Stimulated activated naive CD4-positive, alpha-beta T cell treated with Interleukin-2 at 50 U/mL for 16 hours (primary cell): ENCODE measurements at regions not wholly inside any gene's neighbourhood (a gene's known extent, or its start where the extent isn't known, plus 50 kb on each side); places are given as distances from the start of the nearest gene placed in this dataset.

Source experiments
- DNase-seq: peaks from one replicate; lab custom pipeline; 2025; lab: John Stamatoyannopoulos, UW

DNA sequence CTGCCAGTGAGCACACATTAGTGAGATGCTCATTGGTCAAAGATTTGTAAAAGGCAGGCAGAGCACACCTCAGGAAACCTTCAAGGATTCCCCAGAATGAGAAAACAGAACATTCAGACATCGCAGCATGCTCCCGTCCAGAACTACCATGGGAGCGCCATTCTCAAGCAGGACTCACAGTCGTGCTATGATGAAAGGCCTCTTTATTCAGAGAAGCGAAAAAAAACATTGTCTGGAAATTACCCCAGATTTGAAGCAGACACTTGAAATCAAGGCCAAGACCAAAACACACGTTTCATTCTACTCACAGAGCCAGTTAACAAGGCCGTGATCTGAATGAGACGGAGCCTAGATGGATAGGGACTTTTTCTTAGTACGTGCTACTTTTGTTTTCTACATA lies 961.8 kb upstream of the TENM3 start:
- no peak for DNase-seq

DNA sequence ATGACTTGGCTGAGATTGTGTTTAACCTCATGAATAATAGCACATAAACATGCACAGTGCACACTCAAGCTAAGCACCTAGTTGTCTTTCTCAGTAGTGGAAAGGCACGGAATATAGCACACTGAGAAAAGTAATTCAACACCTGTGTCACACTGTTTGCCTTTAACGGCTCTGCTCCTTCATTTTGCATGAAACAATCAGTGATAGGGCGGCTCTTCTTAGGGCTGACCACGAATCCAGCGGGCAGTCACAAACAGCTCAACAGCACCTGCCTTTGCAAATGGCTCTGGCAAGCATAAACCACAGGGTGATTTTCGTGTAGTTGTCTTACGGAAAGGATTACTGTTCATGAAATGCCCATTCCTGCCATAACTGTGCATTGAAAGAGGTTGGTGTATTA lies 954.0 kb upstream of the TENM3 start:
- DNase-seq: no peak

DNA sequence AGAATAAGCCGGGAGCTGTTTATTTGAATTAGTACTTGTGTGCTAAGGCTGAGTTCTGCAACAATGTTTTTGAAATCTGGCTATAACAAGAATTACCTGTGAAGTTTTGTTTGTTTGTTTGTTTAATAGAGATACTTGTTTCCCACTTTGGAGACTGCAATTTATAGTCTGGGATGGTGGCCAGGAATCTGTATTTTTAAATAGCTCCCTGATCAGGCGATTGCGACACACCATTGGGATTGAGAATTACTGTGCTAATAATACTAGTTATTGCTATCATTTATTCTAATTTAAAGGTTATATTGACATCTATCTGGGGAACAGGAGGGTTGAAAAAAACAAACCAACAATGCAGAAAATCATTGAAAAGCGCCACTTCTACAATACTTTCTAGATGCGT lies 951.6 kb upstream of the TENM3 start:
- DNase-seq: no peak

DNA sequence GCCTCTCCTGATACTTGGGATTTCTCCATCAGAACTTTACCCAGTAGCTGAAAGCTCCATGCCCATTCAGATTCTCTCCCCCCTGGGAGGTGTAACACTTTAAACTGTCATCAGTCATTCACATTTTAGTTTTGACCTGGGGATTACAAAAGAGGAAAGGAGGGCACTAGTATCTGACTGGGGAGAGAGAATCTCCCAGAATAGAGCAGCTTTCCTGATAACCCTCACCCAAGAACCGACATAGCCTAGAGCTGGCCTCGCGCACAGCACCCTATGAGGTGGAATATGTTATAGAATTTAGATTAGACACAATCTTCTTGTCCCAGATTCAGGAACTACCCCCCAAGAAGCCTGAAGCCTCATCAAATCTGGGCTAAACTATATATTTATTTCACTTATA lies 950.2 kb upstream of the TENM3 start:
- DNase-seq: no peak

DNA sequence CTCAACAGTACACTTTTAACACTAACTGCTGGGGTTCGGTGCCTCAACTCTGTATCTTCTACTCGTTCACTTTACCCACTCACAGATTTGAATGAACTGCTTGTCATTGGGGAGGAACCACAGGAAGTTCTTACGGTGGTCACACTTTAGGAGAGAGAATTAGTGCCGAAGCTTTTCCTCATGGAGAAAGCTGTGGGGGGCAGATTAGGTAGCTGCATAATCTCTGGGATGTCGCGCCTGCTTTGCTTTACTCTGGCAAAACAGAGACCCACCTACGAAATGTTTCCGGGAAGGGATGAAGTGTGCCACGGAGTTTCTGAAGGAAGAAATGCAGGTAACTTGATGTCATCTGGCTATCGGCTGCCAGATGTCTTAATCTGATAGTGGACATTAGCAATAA lies 949.7 kb upstream of the TENM3 start:
- DNase-seq: no peak

DNA sequence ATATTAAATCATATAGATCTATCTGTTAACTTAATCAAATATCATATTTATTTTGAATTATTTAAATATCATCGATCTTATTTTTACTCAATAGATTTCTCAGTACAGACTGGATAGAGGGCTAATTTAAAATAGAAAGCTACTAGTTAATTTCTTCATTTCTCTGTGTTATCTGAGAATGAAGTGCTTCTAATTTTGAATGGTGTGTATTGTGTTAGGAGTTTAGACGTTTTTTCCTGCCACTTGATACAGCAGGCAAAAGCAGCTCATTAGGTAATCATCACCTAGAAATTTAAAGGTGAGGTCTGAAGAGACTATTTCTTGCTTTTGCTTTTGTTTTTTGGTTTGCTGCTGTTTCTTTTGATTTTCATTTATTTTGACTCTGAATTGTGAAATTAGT lies 948.8 kb upstream of the TENM3 start:
- no peak for DNase-seq

DNA sequence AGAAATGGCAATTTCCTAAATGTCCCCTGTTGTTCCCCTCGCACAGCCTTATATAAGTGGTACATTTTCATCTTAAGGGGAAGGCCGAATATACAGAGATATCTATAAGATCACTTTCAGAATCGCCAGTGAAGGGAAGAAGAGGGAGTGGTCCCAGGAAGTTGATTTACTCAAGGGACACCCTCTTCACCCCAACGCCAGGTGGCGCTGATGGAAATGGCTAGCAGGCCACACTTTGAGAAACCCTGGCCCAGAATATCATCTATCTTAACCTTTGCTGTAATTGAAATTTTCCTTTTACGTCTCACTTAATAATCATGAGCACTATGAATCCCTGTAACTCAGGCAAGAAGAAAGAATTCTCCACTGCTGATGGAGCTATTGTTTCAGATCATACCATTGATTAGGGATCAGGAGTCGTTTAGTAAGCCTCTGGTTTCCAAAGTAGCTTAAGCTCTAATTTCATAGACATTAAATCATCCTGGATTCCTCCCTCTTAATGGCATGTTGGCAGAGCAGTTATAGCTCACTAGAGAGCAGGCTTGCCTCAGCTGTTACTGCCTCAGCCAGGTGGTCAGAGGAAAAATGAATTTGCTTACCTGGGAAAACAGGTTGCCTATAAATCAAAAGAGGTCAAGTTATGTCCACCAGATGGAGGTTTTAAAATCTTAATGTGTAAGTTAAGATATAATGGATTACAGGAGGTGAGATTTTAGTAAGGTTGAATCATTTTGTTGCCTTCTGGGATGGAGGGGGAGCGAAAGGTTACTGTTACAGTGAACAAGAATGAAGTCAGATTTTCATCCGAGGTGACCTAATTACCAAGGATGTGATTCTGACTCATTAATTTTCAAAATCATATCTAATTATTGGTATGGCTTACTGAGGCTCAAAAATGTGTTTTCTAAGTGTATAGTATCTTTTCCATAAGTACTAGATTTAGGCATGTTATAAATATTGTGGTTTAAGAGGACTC lies 941.2 kb upstream of the TENM3 start:
- DNase-seq: no peak

DNA sequence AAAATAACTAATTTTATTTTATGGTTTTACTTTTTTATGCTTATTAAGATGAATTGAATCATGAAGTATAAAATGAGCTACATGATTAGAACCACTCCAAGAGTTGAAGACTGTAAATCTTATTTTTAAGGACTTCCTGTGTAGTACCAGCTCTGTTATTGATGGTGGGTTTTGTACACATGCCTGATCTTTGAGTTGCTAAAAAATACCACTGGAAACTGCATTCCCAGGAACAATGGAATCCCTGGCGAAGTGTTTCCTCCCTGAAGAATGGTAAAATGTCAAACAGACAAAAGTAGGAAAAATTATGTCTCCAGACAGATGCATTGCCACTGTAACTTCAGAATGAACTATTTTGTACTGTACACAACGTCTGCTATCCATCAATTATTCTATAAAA lies 935.4 kb upstream of the TENM3 start:
- no peak for DNase-seq

DNA sequence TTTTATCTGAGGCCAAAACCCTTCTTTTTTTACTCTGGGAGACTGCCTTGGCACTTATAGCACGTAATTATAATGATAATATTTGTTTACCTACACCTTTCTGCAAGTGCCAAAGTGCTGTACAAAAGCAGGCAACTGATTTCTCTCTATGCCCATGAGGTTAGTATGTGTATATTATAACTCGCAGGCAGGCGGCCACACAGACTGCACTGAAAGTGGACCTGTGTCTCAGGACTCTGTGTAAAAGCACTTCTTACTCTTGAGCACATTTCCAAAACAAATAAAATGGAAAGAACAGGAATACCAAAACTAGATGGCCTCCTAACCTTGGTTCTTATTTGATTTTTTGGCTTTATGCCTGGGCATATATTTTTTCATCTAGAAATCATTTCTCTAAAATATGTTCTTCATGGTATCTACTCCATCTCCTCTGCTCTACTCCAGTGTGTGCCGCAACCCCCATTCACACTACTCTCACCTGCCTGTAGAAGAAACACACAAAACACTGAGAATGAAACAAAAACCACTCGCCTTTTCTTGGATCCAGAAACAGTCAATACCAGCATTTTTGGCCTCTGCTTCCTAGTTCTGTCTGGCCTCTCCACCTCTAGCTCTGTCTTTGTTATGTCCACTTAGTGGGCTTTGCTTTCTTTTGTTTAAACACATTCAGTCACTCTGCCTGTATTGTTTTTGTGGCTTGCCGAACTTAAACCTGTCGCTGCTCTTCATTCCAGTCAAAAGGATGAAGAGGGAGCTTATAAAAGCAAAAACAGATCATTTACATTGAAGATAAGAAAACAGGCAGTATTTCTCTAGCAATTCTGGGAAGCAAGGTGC lies 934.5 kb upstream of the TENM3 start:
- no peak for DNase-seq

DNA sequence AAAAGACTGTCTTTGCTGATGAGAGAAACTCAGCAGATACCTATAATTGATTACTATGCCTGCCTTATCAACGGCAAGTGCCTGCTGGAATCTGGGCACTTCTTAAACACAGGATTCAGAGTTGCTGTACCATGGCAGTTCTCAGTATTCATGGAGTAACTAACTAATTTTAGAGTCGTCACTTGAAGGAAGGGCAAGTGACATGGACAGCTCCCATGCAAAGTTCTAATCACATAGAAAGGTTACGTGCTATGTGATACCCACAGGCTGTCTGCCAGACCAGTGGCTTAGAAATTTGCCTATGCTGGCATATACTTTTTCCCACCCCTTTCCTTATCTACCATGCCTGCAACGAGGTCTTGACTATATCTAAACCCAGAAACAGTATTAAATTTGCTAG lies 931.1 kb upstream of the TENM3 start:
- DNase-seq: no peak

DNA sequence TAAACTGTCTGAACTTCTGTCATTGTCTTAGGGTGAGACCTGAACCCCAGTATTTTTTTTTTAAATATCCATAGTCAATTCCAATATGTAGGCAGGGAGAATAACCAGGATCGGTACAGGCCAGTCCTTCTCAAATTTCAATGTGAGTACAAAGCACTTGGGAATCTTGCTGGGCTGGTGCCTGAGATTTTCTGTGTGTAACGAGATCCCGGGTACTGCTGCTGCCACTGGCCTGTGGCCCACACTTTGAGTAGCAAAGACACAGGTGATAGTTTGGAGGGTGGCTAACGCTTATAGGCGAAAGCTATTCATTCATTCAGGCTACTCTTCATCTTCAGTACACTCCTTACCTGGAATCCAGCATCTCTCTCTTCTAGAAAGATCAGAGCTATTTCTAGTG lies 923.6 kb upstream of the TENM3 start:
- DNase-seq: no peak

DNA sequence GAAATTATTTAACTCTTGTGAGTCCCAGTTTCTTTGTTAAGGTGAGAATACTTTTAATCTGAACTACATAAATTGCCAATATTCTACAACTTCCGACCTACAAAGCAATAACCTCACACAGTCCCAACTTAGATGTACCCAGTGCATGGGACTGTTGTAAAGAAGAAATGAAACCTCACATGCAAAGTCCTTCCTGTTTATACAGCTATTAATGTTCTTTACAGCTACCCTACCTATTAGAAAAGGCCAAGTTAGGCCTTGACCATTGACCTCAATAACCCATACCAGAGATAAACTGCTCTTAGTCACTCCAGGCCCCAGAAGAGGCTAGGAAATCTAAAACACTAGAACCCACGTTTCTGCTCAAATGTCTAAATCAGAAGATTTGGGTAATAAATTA lies 920.1 kb upstream of the TENM3 start:
- no peak for DNase-seq

DNA sequence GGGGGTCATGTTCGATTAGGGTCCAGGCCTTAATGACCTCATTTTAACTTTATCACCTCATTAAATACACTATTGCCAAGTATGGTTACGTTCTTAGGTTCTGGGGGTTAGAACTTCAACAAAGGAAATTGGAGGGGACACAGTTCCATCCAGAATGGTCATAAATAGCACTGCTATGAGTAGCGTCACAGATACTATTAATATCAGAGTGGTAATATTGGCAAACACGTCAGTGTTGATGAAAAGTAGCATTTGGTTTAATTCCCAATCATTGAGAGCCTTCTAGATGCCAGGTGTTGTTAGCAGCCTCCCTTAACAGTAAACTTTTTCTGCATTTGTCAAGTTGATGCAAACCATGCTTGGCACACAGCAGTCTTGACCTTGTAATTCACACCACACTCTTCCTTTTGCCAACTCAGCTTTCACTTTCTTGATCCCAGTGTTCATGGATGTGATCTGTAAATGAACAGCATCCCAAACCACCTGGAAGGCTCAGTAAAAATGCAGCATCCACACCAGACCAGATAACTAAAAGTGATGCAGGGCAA lies 912.5 kb upstream of the TENM3 start:
- DNase-seq: no peak

DNA sequence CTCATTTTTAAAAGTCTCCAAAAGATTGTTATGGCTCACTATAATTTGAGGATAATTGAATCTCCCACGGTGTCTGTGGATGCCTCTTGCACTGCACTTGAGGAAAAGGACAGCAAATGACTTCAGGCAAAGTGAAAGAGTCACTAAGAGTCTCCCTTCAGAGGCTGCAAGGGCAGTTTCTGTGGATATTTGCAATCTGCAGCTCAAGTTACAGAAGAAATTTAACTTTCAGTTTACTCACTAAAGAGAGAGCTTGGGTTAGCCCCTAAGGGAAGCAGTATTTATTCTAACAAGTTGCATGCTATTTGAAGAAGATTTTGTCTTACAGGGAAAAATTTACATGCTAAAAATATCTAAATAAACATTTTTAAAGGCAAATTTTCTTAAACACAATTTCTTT lies 912.0 kb upstream of the TENM3 start:
- no peak for DNase-seq

DNA sequence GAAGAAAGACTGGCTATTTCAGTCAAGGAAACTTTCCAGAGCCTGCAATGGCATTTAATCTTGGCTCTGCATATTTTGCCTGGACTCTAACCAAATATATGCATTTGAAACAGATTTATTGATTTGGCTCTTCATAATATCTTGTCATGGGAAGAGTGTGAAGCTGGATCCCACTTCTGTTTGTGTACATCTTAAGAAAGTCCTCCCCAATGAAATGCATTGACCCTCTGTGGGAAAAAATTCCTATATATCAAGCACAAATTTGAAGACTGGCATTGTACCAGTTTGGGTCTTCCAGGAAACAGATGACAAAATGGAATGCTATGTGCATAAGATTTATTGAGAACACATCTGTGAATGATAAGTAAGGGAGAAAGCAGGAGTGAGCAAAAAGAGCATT lies 897.3 kb upstream of the TENM3 start:
- DNase-seq: no peak

DNA sequence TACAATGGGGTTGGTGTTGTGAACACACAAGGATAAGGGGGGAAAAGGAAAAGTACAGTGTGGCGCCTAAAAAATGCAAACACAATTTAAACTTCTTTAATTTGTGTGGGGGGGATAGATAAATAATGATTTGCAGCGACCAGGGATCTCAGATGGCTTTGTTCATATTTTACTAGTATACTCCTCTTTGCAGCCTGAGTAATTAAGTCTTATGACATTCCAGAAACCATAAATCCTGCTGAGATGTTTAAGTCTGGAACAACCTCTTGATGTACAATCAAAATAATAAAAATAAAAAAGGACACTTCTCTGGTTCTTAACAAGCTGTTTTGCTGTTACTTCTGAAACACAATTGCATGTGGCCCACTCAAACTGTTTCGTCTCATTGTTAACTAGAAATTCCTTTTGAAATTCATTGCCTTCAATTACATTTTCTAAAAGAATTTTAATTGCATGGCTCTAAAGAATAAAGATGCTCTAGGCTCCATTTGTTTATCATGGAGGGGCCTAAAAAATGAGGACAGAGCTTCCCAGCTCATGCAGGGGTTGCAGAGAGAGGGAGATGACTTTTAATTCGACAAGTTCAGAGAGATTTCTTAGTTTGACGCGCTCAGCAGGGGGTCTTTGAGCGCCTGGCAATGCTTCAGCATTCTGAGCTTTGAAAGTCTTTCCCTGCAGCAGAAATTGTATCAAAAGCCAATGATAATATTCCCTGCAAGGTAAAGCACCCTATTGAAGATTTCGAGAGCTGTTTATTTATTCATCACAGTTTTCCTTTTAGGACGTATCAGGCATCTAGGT lies 892.4 kb upstream of the TENM3 start:
- no peak for DNase-seq

DNA sequence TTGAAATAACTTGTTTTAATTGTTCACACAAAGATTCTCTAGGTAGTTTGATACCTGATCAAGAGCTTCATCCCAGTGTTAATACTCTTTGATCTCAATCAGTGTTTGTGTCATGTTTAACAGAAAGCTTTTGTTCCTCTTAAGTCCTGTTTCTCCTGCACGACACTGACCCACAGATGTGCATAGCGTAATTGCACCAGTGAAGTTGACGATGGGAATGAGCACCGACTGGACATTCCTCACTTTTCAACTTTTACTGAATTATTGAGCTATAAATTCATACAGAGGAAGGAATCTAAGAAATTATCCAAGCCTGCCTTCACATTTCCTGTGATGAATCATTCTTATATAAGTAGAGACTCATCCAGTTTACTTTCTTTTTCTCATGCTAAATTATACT lies 878.7 kb upstream of the TENM3 start:
- DNase-seq: no peak

DNA sequence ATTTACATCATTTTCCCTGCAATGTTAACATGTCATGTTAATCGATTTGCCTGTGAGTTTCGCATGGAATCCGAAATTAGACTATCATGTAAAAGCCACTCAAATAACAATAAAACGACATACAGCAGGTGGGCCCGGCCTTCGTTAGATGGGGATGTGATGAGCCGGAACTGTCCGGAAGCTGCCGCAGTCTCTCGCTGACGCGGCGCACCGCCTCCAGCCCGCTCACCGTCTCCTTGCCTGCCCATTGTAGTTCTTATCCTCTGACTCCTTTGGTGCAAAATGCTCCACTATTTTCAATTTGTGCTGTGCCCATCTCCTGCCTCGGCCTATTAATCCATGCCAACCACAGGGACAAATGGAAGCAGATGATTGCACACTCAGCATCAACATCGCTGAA lies 877.5 kb upstream of the TENM3 start:
- no peak for DNase-seq

DNA sequence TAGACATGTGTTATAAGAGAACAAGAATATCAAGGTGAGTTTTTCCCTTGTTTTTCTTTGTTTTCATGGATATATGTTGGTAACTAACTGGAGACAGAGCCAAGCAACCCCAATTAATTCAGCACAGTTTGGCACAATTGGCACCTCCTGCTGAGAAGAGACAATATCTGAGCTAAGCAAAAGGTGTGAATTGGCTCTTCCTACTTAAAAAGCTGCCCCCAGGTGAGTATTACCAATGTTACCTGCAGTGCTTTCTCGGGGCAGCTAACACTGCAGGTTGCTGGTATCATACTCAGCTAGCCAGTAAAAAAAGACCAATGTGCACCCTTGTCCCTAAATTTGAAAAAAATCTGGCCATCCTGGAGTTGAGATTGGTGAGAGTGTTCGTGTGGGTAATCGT lies 871.2 kb upstream of the TENM3 start:
- no peak for DNase-seq

DNA sequence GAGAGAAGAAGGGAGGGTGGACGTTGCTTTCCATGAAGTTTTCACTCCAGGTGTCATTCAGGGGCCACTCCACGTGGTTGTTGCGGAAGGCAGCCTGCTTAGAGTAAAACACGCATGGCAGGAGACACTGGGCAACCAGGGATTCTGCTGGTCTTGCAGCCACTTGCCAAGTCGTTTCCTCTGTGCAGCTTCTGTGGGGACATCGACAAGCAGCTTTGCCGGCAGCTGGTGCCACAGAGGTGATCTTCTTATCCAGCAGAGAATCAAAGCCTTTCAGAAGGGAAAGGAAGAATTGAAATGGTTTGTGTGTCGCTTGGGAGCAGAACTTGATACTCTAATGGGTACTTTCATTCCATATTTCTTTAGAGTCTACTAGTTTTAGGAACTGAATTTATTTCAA lies 867.1 kb upstream of the TENM3 start:
- no peak for DNase-seq

DNA sequence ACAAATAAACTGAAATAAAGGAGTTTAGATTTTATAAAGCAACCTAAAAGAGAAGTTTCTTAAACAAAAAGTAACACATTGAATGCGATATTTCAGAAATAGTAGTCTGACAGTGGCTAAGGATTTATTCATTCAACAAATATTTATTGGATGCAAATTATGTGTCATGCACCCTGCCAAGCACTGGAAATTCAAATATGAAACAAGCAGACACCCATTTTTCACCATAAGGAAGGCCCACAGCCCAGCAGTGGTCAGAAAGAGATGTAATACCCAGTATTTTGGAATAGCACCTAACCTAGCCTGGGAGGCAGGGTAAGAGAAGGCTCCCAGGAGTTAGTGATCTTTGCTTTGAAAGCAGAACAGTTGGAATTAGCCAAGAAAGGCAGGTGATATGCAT lies 855.1 kb upstream of the TENM3 start:
- DNase-seq: no peak

DNA sequence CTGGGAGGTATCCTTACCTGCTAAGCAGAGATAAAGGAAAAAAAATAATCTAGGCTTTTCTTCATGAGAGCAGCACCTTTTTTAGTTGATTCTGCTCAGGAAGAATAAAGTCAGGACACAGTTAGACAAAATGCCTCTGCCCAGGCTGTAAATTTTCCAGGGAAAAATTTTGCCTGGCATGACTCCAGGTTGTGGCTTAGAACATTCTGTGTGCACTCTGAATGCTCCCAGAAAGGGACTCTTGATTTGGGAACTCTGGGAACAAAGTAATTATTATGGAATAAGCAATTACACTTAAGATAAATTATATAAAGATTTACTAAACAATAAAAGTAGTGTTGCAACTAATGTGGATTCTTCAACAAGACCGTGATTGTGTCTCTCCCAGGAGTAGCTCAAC lies 826.2 kb upstream of the TENM3 start:
- DNase-seq: no peak
